GM19238 (cell line): ENCODE measurements at regions not wholly inside any gene's neighbourhood (a gene's known extent, or its start where the extent isn't known, plus 50 kb on each side); places are given as distances from the start of the nearest gene placed in this dataset.
"Not testable (repeated sequence)": the region's sequence is repeated elsewhere in the genome, so short reads cannot be mapped to it uniquely, and the experiment has no call there.

Source experiments
- DNase-seq: peaks from one replicate; pipeline ENCODE4 v3.0.0; 2011; ENCODE audit warnings: low spot score; ENCODE audit not compliant: insufficient read length

- DNase-seq = no peak
Observed at GRCh38 chr7:3135626-3136025, 92.0 kb upstream of the CARD11 start.

- DNase-seq = no peak
Observed at GRCh38 chr7:3138206-3138605, 94.5 kb upstream of the CARD11 start.

- no peak for DNase-seq
Observed at GRCh38 chr7:3138997-3139396, 95.3 kb upstream of the CARD11 start.

GRCh38 chr7:3140834-3141233 is 97.2 kb upstream of the CARD11 start:
- no peak for DNase-seq

- DNase-seq = no peak
Observed at GRCh38 chr7:3141326-3141725, 97.7 kb upstream of the CARD11 start.

GRCh38 chr7:3143869-3144775 is 100.5 kb upstream of the CARD11 start:
- DNase-seq = no peak

- DNase-seq = not testable (repeated sequence)
Observed at GRCh38 chr7:3144776-3145125, 101.1 kb upstream of the CARD11 start.

GRCh38 chr7:3146571-3147226 is 103.0 kb upstream of the CARD11 start:
- no peak for DNase-seq

- not testable (repeated sequence) for DNase-seq
Observed at GRCh38 chr7:3148471-3148870, 104.8 kb upstream of the CARD11 start.

- DNase-seq = no peak
Observed at GRCh38 chr7:3149231-3149995, 105.7 kb upstream of the CARD11 start.

- no peak for DNase-seq
Observed at GRCh38 chr7:3150027-3150426, 106.4 kb upstream of the CARD11 start.

- no peak for DNase-seq
Observed at GRCh38 chr7:3151784-3152183, 108.1 kb upstream of the CARD11 start.

GRCh38 chr7:3152714-3153113 is 109.0 kb upstream of the CARD11 start:
- no peak for DNase-seq

GRCh38 chr7:3153118-3153517 is 109.5 kb upstream of the CARD11 start:
- no peak for DNase-seq

GRCh38 chr7:3154317-3154716 is 110.7 kb upstream of the CARD11 start:
- no peak for DNase-seq

GRCh38 chr7:3154881-3155494 is 111.3 kb upstream of the CARD11 start:
- peak; percentile 38 for DNase-seq

GRCh38 chr7:3156508-3156907 is 112.8 kb upstream of the CARD11 start:
- no peak for DNase-seq

GRCh38 chr7:3157566-3158287 is 114.1 kb upstream of the CARD11 start:
- no peak for DNase-seq

- DNase-seq = no peak
Observed at GRCh38 chr7:3158341-3158760, 114.7 kb upstream of the CARD11 start.

GRCh38 chr7:3159039-3159438 is 115.4 kb upstream of the CARD11 start:
- no peak for DNase-seq

- no peak for DNase-seq
Observed at GRCh38 chr7:3159445-3159844, 115.8 kb upstream of the CARD11 start.
